Brain microvascular endothelial cell (primary cell): ENCODE measurements at regions not wholly inside any gene's neighbourhood (a gene's known extent, or its start where the extent isn't known, plus 50 kb on each side); places are given as distances from the start of the nearest gene placed in this dataset.

Experiments used
- DNase-seq: peaks from one replicate; pipeline ENCODE4 v3.0.0-alpha.2; 2020
- H3K27ac ChIP-seq: fragments of 250-450 bp; sonication (Bioruptor Pico); 2 replicates; pipeline ENCODE4 v1.5.1; 2020; ENCODE audit warnings: mild to moderate bottlenecking, moderate library complexity
- H3K27me3 ChIP-seq: fragments of 250-450 bp; sonication (Bioruptor Pico); replicated peaks from 2 replicates; pipeline ENCODE4 v1.5.1; 2020; ENCODE audit warnings: mild to moderate bottlenecking
- H3K36me3 ChIP-seq: fragments of 250-450 bp; sonication (Bioruptor Pico); replicated peaks from 2 replicates; pipeline ENCODE4 v1.5.1; 2020; ENCODE audit warnings: mild to moderate bottlenecking
- H3K4me3 ChIP-seq: 2 replicates; pipeline ENCODE4 v1.5.1; 2011; ENCODE audit warnings: low read depth, mild to moderate bottlenecking, control low read depth, low read length, moderate library complexity
- CTCF ChIP-seq: IDR thresholded peaks from 2 replicates; pipeline ENCODE4 v1.5.1; 2011; ENCODE audit warnings: low read depth, mild to moderate bottlenecking, moderate library complexity, low read length, control low read depth, inconsistent platforms; ENCODE audit errors: missing control alignments
- in situ Hi-C: cut with HindIII; loops from 2 replicates; pipeline ENCODE4 v1.10.0; 2017; ENCODE audit warnings: low sequenced_read_pairs, low pct_ligation_motif_present

- H3K36me3 ChIP-seq, result no peaks in the 10 kb centered on the region
- H3K27ac ChIP-seq, result no peak overlapping the region
- in situ Hi-C loops, result no loop called here
- TF ChIP-seq CTCF, result no peak
- DNase-seq, result no peak
- H3K4me3 ChIP-seq, result no peak overlapping the region
- no peaks in the 10 kb centered on the region for H3K27me3 ChIP-seq
These were observed 313.9 kb downstream of the TLE1 start for GRCh38 chr9:81375187-81376100.

GRCh38 chr9:81374459-81375186, 314.7 kb downstream of the TLE1 start:
- DNase-seq, result no peak
- in situ Hi-C loops, result no loop called here
- no peak for TF ChIP-seq CTCF
- Histone ChIP-seq H3K4me3 (no peak overlapping the region), H3K27me3 (no peaks in the 10 kb centered on the region), H3K27ac (no peak overlapping the region), H3K36me3 (no peaks in the 10 kb centered on the region)

- Histone ChIP-seq H3K27ac (no peak overlapping the region), H3K4me3 (no peak overlapping the region), H3K27me3 (no peaks in the 10 kb centered on the region), H3K36me3 (no peaks in the 10 kb centered on the region)
- no peak for DNase-seq
- no peak for TF ChIP-seq CTCF
- in situ Hi-C loops, result no loop called here
These were observed 316.1 kb downstream of the TLE1 start for GRCh38 chr9:81373294-81373693.

DNA sequence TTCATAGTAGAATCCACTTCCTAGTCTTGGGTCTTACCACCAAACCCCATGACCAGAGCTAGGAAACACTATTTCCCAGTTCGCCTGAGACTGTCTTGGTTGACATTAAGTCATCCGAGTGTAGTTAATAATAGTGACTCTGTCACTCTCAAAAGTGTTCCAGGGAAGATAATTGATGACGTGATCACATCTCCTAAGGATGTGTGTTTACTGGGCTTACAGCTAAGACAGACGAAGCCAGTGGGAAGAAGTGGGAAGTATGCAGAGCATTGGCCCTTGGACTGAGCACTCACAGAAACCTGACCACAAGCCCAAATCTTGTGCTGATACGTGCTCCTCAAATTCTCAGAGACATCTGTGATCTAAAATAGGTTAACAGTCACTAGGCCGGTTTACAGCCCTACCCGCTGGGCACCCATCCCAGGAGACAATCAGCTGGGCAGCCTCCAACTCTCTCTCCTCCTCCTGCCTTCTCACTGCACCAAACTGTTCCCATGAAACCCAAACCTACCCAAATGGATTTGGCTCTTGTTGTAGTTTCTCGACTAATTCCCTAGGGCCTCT, 316.6 kb downstream of the TLE1 start:
- no peaks in the 10 kb centered on the region for H3K36me3 ChIP-seq
- TF ChIP-seq CTCF, result no peak
- H3K27me3 ChIP-seq, result no peaks in the 10 kb centered on the region
- no peak overlapping the region for H3K4me3 ChIP-seq
- in situ Hi-C loops, result no loop called here
- H3K27ac ChIP-seq, result no peak overlapping the region
- DNase-seq, result no peak

GRCh38 chr9:81371824-81372223, 317.5 kb downstream of the TLE1 start:
- no peak for TF ChIP-seq CTCF
- in situ Hi-C loops, result no loop called here
- Histone ChIP-seq H3K4me3 (no peak overlapping the region), H3K27me3 (no peaks in the 10 kb centered on the region), H3K36me3 (no peaks in the 10 kb centered on the region), H3K27ac (no peak overlapping the region)
- no peak for DNase-seq
